Neural cell (in vitro differentiated cells): ENCODE measurements at regions not wholly inside any gene's neighbourhood (a gene's known extent, or its start where the extent isn't known, plus 50 kb on each side); places are given as distances from the start of the nearest gene placed in this dataset.

ENCODE experiments used
- H2AFZ ChIP-seq: fragments of 200-600, 300-800 bp; sonication (generic), shearing (Covaris generic); 2 replicates; pipeline ENCODE4 v1.6.0; 2014; ENCODE audit warnings: low read depth, mild to moderate bottlenecking, antibody characterized with exemption, low read length, moderate library complexity
- H3F3A ChIP-seq: fragments of 200-600 bp; shearing (Covaris generic); 2 replicates; pipeline ENCODE4 v1.6.1; 2016; ENCODE audit warnings: mild to moderate bottlenecking, moderate library complexity, mixed read lengths, antibody characterized with exemption, low read length; ENCODE audit not compliant: insufficient read depth, poor library complexity, severe bottlenecking
- H3K27ac ChIP-seq: fragments of 200-600, 300-800 bp; sonication (generic), shearing (Covaris generic); 2 replicates; pipeline ENCODE4 v1.5.1; 2014; ENCODE audit warnings: mild to moderate bottlenecking, low read length, moderate library complexity
- H3K27me3 ChIP-seq: fragments of 300-800, 200-600 bp; sonication (generic), shearing (Covaris generic); 2 replicates; pipeline ENCODE4 v1.6.0; 2014; ENCODE audit warnings: mild to moderate bottlenecking, low read depth, low read length, moderate library complexity; ENCODE audit not compliant: insufficient read depth
- H3K36me3 ChIP-seq: fragments of 300-800, 200-600 bp; sonication (generic), shearing (Covaris generic); 2 replicates; pipeline ENCODE4 v1.5.1; 2014; ENCODE audit warnings: mild to moderate bottlenecking, antibody characterized with exemption, low read length, moderate library complexity; ENCODE audit not compliant: insufficient read depth
- H3K4me2 ChIP-seq: fragments of 300-800, 200-600 bp; sonication (generic), shearing (Covaris generic); 2 replicates; pipeline ENCODE4 v1.6.0; 2014; ENCODE audit warnings: mild to moderate bottlenecking, low read length
- H3K4me3 ChIP-seq: fragments of 300-800, 200-600 bp; sonication (generic), shearing (Covaris generic); 2 replicates; pipeline ENCODE4 v1.5.1; 2014; ENCODE audit warnings: mild to moderate bottlenecking, low read length, moderate library complexity
- H3K79me2 ChIP-seq: fragments of 200-600 bp; shearing (Covaris generic); replicated peaks from 2 replicates; pipeline ENCODE4 v1.6.0; 2014; ENCODE audit warnings: mild to moderate bottlenecking, low read length, moderate library complexity; ENCODE audit not compliant: insufficient read depth
- H3K9ac ChIP-seq: fragments of 300-800, 200-600 bp; sonication (generic), shearing (Covaris generic); 2 replicates; pipeline ENCODE4 v1.6.1; 2016; ENCODE audit warnings: mild to moderate bottlenecking, low read length, mixed read lengths
- H3K9me2 ChIP-seq: fragments of 200-600 bp; shearing (Covaris generic); 2 replicates; pipeline ENCODE4 v1.6.1; 2016; ENCODE audit warnings: mild to moderate bottlenecking, low read length, mixed read lengths; ENCODE audit not compliant: insufficient read depth
- H3K9me3 ChIP-seq: fragments of 200-600, 300-800 bp; sonication (generic), shearing (Covaris generic); 2 replicates; pipeline ENCODE4 v1.6.1; 2016; ENCODE audit warnings: mild to moderate bottlenecking, mixed run types, low read length, moderate library complexity, mixed read lengths
- H4K20me1 ChIP-seq: fragments of 200-600 bp; shearing (Covaris generic); 2 replicates; pipeline ENCODE4 v1.6.1; 2016; ENCODE audit warnings: mild to moderate bottlenecking, mixed run types; ENCODE audit not compliant: insufficient read depth
- CTCF ChIP-seq: fragments of 450-650 bp; IDR thresholded peaks from 2 replicates; pipeline ENCODE4 v1.5.1; 2014; ENCODE audit warnings: antibody characterized with exemption, mild to moderate bottlenecking, moderate library complexity; ENCODE audit not compliant: poor library complexity, severe bottlenecking
- EP300 ChIP-seq: fragments of 450-650 bp; conservative IDR thresholded peaks from 2 replicates; pipeline ENCODE4 v1.6.1; 2014; ENCODE audit warnings: antibody characterized with exemption, mild to moderate bottlenecking, moderate library complexity; ENCODE audit not compliant: poor library complexity, severe bottlenecking
- EZH2 ChIP-seq: fragments of 200-600, 300-800 bp; shearing (Covaris generic), sonication (generic); IDR thresholded peaks from 2 replicates; pipeline ENCODE4 v1.6.1; 2014; ENCODE audit warnings: antibody characterized with exemption, low read length, borderline replicate concordance, mild to moderate bottlenecking; ENCODE audit not compliant: insufficient read depth, poor library complexity, severe bottlenecking
- MXI1 ChIP-seq: fragments of 450-650 bp; conservative IDR thresholded peaks from 2 replicates; pipeline ENCODE4 v1.6.1; 2014; ENCODE audit warnings: antibody characterized with exemption, mild to moderate bottlenecking; ENCODE audit not compliant: poor library complexity, severe bottlenecking
- POLR2AphosphoS5 ChIP-seq: IDR thresholded peaks from 2 replicates; pipeline ENCODE4 v1.6.1; 2012
- RAD21 ChIP-seq: fragments of 450-650 bp; conservative IDR thresholded peaks from 2 replicates; pipeline ENCODE4 v1.6.1; 2014; ENCODE audit warnings: antibody characterized with exemption, mild to moderate bottlenecking, moderate library complexity
- SMC3 ChIP-seq: fragments of 450-650 bp; conservative IDR thresholded peaks from 2 replicates; pipeline ENCODE4 v1.6.1; 2014; ENCODE audit warnings: antibody characterized with exemption, mild to moderate bottlenecking, moderate library complexity; ENCODE audit not compliant: poor library complexity
- TAF1 ChIP-seq: IDR thresholded peaks from 2 replicates; pipeline ENCODE4 v1.6.1; 2012; ENCODE audit warnings: low read depth
- TF ChIP-seq, protein P1 (sequence below): IDR thresholded peaks from 2 replicates; pipeline ENCODE4 v1.6.1; 2012; ENCODE audit warnings: borderline replicate concordance

- Histone ChIP-seq H3F3A (no peaks in the 10 kb centered on the region), H3K9me3 (no peaks in the 10 kb centered on the region), H3K4me3 (no peak overlapping the region), H3K4me2 (no peak overlapping the region), H3K9me2 (no peaks in the 10 kb centered on the region), H3K27me3 (no peaks in the 10 kb centered on the region), H4K20me1 (no peaks in the 10 kb centered on the region), H3K27ac (no peak overlapping the region), H3K9ac (no peak overlapping the region), H3K79me2 (no peaks in the 10 kb centered on the region), H3K36me3 (no peaks in the 10 kb centered on the region), H2AFZ (no peak overlapping the region)
- TF ChIP-seq MXI1 (no peak), EP300 (no peak), SMC3 (no peak), RAD21 (no peak), TAF1 (no peak), EZH2 (no peak), CTCF (no peak), POLR2AphosphoS5 (no peak)
- TF ChIP-seq, protein P1, sequence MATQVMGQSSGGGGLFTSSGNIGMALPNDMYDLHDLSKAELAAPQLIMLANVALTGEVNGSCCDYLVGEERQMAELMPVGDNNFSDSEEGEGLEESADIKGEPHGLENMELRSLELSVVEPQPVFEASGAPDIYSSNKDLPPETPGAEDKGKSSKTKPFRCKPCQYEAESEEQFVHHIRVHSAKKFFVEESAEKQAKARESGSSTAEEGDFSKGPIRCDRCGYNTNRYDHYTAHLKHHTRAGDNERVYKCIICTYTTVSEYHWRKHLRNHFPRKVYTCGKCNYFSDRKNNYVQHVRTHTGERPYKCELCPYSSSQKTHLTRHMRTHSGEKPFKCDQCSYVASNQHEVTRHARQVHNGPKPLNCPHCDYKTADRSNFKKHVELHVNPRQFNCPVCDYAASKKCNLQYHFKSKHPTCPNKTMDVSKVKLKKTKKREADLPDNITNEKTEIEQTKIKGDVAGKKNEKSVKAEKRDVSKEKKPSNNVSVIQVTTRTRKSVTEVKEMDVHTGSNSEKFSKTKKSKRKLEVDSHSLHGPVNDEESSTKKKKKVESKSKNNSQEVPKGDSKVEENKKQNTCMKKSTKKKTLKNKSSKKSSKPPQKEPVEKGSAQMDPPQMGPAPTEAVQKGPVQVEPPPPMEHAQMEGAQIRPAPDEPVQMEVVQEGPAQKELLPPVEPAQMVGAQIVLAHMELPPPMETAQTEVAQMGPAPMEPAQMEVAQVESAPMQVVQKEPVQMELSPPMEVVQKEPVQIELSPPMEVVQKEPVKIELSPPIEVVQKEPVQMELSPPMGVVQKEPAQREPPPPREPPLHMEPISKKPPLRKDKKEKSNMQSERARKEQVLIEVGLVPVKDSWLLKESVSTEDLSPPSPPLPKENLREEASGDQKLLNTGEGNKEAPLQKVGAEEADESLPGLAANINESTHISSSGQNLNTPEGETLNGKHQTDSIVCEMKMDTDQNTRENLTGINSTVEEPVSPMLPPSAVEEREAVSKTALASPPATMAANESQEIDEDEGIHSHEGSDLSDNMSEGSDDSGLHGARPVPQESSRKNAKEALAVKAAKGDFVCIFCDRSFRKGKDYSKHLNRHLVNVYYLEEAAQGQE: no peak
Observed at GRCh38 chrX:115897956-115898355, 272.6 kb upstream of the AGTR2 start.

DNA sequence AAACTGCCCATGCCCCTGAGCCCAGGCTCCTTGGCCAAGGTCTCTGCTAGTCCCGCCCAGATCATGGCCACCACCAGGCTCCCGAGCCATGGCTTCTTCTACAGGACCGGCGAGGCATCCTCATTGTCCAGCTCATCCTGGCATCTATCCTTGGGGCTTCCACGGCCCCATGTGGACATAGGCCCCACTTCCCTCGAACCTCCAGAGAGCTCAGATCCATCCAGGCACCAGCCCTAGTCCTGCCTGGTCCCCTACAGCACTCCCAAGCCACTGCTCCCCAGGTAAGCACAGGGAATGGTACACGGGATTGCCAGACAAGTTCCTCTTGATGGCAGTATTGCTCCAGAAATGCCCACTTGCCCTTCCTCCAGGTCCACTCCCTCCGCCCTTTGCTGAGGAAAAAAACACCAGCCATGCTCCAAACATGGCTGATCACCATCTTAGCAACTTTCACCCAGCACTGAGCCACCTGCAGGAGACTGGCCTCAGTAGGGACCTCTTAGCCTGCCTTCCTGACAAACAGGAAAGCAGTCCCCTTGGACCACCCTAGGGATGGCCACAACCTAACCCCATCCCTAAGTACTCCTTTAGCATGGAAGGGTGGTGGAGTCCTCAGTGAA is 272.1 kb upstream of the AGTR2 start:
- Histone ChIP-seq H3K79me2 (no peaks in the 10 kb centered on the region), H3K27ac (no peak overlapping the region), H3K4me3 (no peak overlapping the region), H3K27me3 (no peaks in the 10 kb centered on the region), H3K4me2 (no peak overlapping the region), H3F3A (no peaks in the 10 kb centered on the region), H3K9ac (no peak overlapping the region), H2AFZ (no peak overlapping the region), H3K9me2 (no peaks in the 10 kb centered on the region), H3K36me3 (no peaks in the 10 kb centered on the region), H4K20me1 (no peaks in the 10 kb centered on the region), H3K9me3 (no peaks in the 10 kb centered on the region)
- TF ChIP-seq EP300 (no peak), SMC3 (no peak), EZH2 (no peak), RAD21 (no peak), CTCF (no peak), MXI1 (no peak), TAF1 (no peak), POLR2AphosphoS5 (no peak)
- TF ChIP-seq, protein P1: no peak
